IPS-18a (cell line): ENCODE measurements at regions not wholly inside any gene's neighbourhood (a gene's known extent, or its start where the extent isn't known, plus 50 kb on each side); places are given as distances from the start of the nearest gene placed in this dataset.
"Not testable (repeated sequence)": the region's sequence is repeated elsewhere in the genome, so short reads cannot be mapped to it uniquely, and the experiment has no call there.

Experiments
- H3K27ac ChIP-seq: one replicate; pipeline ENCODE4 v1.5.1; 2013; ENCODE audit warnings: low read length
- H3K27me3 ChIP-seq: one replicate; pipeline ENCODE4 v1.6.1; 2013; ENCODE audit warnings: mild to moderate bottlenecking, low read length; ENCODE audit not compliant: control insufficient read depth, insufficient read depth
- H3K36me3 ChIP-seq: one replicate; pipeline ENCODE4 v1.6.1; 2013; ENCODE audit warnings: low read depth, low read length; ENCODE audit not compliant: control insufficient read depth
- H3K4me1 ChIP-seq: one replicate; pipeline ENCODE4 v1.6.1; 2013; ENCODE audit warnings: low read depth, low read length; ENCODE audit not compliant: control insufficient read depth
- H3K4me3 ChIP-seq: one replicate; pipeline ENCODE4 v1.5.1; 2013; ENCODE audit warnings: low read length
- H3K9ac ChIP-seq: one replicate; pipeline ENCODE4 v1.6.1; 2013; ENCODE audit warnings: mild to moderate bottlenecking, low read length, moderate library complexity
- H3K9me3 ChIP-seq: one replicate; pipeline ENCODE4 v1.6.1; 2013; ENCODE audit warnings: low read depth, low read length; ENCODE audit not compliant: control insufficient read depth

GRCh38 chr7:57638666-57639065 is 188.7 kb downstream of the ZNF716 start:
- no peak overlapping the region for H3K9ac ChIP-seq
- H3K27ac ChIP-seq = no peak overlapping the region
- H3K4me3 ChIP-seq = no peak overlapping the region
- H3K27me3 ChIP-seq = no peaks in the 10 kb centered on the region
- H3K36me3 ChIP-seq = no peaks in the 10 kb centered on the region
- H3K4me1 ChIP-seq = no peaks in the 10 kb centered on the region
- peaks cover 34% of the 10 kb centered on the region for H3K9me3 ChIP-seq

GRCh38 chr7:57641521-57642067 is 191.6 kb downstream of the ZNF716 start:
- H3K4me1 ChIP-seq = no peaks in the 10 kb centered on the region
- H3K27ac ChIP-seq = no peak overlapping the region
- H3K9ac ChIP-seq = no peak overlapping the region
- H3K4me3 ChIP-seq = no peak overlapping the region
- H3K36me3 ChIP-seq = no peaks in the 10 kb centered on the region
- peaks cover 39% of the 10 kb centered on the region for H3K9me3 ChIP-seq
- no peaks in the 10 kb centered on the region for H3K27me3 ChIP-seq

GRCh38 chr7:57642730-57643129 is 192.8 kb downstream of the ZNF716 start:
- Histone ChIP-seq H3K4me1 (no peaks in the 10 kb centered on the region), H3K36me3 (no peaks in the 10 kb centered on the region), H3K9me3 (peaks cover 40% of the 10 kb centered on the region), H3K27me3 (no peaks in the 10 kb centered on the region), H3K9ac (no peak overlapping the region), H3K4me3 (no peak overlapping the region), H3K27ac (no peak overlapping the region)

GRCh38 chr7:57646219-57646900 is 196.4 kb downstream of the ZNF716 start:
- H3K9ac ChIP-seq = no peak overlapping the region
- H3K27ac ChIP-seq = no peak overlapping the region
- H3K36me3 ChIP-seq = no peaks in the 10 kb centered on the region
- H3K4me1 ChIP-seq = no peaks in the 10 kb centered on the region
- H3K27me3 ChIP-seq = no peaks in the 10 kb centered on the region
- H3K9me3 ChIP-seq = peaks cover 55% of the 10 kb centered on the region
- H3K4me3 ChIP-seq = no peak overlapping the region

GRCh38 chr7:57646901-57647246 is 196.9 kb downstream of the ZNF716 start:
- H3K9me3 ChIP-seq = peaks cover 49% of the 10 kb centered on the region

GRCh38 chr7:57650401-57650800 is 200.4 kb downstream of the ZNF716 start:
- peaks cover 44% of the 10 kb centered on the region for H3K9me3 ChIP-seq
- H3K9ac ChIP-seq, H3K4me1 ChIP-seq, H3K27ac ChIP-seq, H3K36me3 ChIP-seq, H3K27me3 ChIP-seq, H3K4me3 ChIP-seq: not testable (repeated sequence)

More at GRCh38 chr7:57646901-57647246, 196.9 kb downstream of the ZNF716 start:
- no peak overlapping the region for H3K27ac ChIP-seq
- no peaks in the 10 kb centered on the region for H3K4me1 ChIP-seq
- H3K36me3 ChIP-seq = no peaks in the 10 kb centered on the region
- no peak overlapping the region for H3K4me3 ChIP-seq
- H3K9ac ChIP-seq = no peak overlapping the region
- H3K27me3 ChIP-seq = no peaks in the 10 kb centered on the region

GRCh38 chr7:57651006-57651405 is 201.0 kb downstream of the ZNF716 start:
- Histone ChIP-seq H3K4me1 (no peaks in the 10 kb centered on the region), H3K9ac (no peak overlapping the region), H3K4me3 (no peak overlapping the region), H3K27me3 (no peaks in the 10 kb centered on the region), H3K27ac (no peak overlapping the region), H3K9me3 (peaks cover 44% of the 10 kb centered on the region), H3K36me3 (no peaks in the 10 kb centered on the region)

GRCh38 chr7:57651611-57652010 is 201.6 kb downstream of the ZNF716 start:
- H3K4me1 ChIP-seq, H3K27me3 ChIP-seq, H3K4me3 ChIP-seq, H3K9ac ChIP-seq, H3K27ac ChIP-seq, H3K36me3 ChIP-seq: not testable (repeated sequence)
- H3K9me3 ChIP-seq = peaks cover 46% of the 10 kb centered on the region

- peaks cover 45% of the 10 kb centered on the region for H3K9me3 ChIP-seq
- H3K27ac ChIP-seq = no peak overlapping the region
- no peaks in the 10 kb centered on the region for H3K36me3 ChIP-seq
- H3K4me3 ChIP-seq = no peak overlapping the region
- H3K9ac ChIP-seq = no peak overlapping the region
- H3K4me1 ChIP-seq = no peaks in the 10 kb centered on the region
- H3K27me3 ChIP-seq = no peaks in the 10 kb centered on the region
Observed at GRCh38 chr7:57653262-57653830, 203.4 kb downstream of the ZNF716 start.

- H3K36me3 ChIP-seq, H3K27ac ChIP-seq, H3K27me3 ChIP-seq, H3K4me3 ChIP-seq, H3K4me1 ChIP-seq, H3K9ac ChIP-seq: not testable (repeated sequence)
- peaks cover 39% of the 10 kb centered on the region for H3K9me3 ChIP-seq
Observed at GRCh38 chr7:57655156-57655871, 205.3 kb downstream of the ZNF716 start.

- H3K27ac ChIP-seq, H3K4me3 ChIP-seq, H3K27me3 ChIP-seq, H3K9ac ChIP-seq, H3K4me1 ChIP-seq, H3K36me3 ChIP-seq: not testable (repeated sequence)
- H3K9me3 ChIP-seq = peaks cover 34% of the 10 kb centered on the region
Observed at GRCh38 chr7:57659226-57659625, 209.2 kb downstream of the ZNF716 start.
